ENCODE measurements at regions not wholly inside any gene's neighbourhood (a gene's known extent, or its start where the extent isn't known, plus 50 kb on each side); places are given as distances from the start of the nearest gene placed in this dataset.

DNA sequence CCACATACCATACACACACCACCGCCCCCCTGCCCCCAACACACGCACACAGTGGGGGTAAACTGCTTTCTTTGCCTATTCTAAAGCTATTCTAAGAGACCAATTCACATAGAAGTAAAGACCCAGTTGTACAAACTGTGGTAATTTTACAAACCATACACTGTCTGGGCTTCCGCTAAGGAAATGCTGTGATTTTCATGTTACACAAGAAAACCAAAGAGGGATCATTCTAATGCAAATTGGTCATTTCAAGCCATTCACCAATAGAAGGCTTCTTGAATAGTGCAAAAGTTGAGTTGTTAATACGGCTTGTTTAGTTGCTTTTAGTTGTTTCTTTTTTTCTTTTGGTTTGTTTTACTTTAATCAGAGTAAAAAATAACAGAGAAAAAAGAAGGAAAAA is 202.8 kb downstream of the EFNB2 start:
- Mint-ChIP-seq H3K4me3 (no peak overlapping the region), H3K27me3 (ENCODE audit: insufficient read depth) (peaks cover 14% of the 10 kb centered on the region), H3K9me3 (no peaks in the 10 kb centered on the region), H3K36me3 (ENCODE audit: low read depth) (no peaks in the 10 kb centered on the region), H3K27ac (no peak overlapping the region), H3K4me1 (peaks cover 14% of the 10 kb centered on the region)
- peaks cover 5% of the 10 kb centered on the region for H3K4me1 ChIP-seq (ENCODE audit: control insufficient read depth, insufficient read depth, low read length)
- 55 to 73% methylated on average over 2 to 4 of the region's 4 CpGs for WGBS, 2 experiments (ENCODE audit: insufficient coverage in 1 of 2, insufficient read length in 1 of 2)
- TF ChIP-seq, protein P1, sequence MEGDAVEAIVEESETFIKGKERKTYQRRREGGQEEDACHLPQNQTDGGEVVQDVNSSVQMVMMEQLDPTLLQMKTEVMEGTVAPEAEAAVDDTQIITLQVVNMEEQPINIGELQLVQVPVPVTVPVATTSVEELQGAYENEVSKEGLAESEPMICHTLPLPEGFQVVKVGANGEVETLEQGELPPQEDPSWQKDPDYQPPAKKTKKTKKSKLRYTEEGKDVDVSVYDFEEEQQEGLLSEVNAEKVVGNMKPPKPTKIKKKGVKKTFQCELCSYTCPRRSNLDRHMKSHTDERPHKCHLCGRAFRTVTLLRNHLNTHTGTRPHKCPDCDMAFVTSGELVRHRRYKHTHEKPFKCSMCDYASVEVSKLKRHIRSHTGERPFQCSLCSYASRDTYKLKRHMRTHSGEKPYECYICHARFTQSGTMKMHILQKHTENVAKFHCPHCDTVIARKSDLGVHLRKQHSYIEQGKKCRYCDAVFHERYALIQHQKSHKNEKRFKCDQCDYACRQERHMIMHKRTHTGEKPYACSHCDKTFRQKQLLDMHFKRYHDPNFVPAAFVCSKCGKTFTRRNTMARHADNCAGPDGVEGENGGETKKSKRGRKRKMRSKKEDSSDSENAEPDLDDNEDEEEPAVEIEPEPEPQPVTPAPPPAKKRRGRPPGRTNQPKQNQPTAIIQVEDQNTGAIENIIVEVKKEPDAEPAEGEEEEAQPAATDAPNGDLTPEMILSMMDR (conservative IDR thresholded peaks at IDR 0.05) = no peak
- no peak overlapping the region for H3K9ac ChIP-seq (ENCODE audit: extremely low read depth, low read length, poor library complexity, severe bottlenecking)
- H3K9me3 ChIP-seq (ENCODE audit: control insufficient read depth, low read length) = no peaks in the 10 kb centered on the region
- no peak overlapping the region for H3K4me3 ChIP-seq (ENCODE audit: low read length)
- H3K36me3 ChIP-seq (ENCODE audit: control insufficient read depth, insufficient read depth, low read length) = no peaks in the 10 kb centered on the region
- peaks cover 5% of the 10 kb centered on the region for H3K27me3 ChIP-seq (ENCODE audit: control insufficient read depth, insufficient read depth, low read length, poor library complexity, severe bottlenecking)
- no peak for DNase-seq
- no peak overlapping the region for H3K27ac ChIP-seq (ENCODE audit: low read depth, low read length)

DNA sequence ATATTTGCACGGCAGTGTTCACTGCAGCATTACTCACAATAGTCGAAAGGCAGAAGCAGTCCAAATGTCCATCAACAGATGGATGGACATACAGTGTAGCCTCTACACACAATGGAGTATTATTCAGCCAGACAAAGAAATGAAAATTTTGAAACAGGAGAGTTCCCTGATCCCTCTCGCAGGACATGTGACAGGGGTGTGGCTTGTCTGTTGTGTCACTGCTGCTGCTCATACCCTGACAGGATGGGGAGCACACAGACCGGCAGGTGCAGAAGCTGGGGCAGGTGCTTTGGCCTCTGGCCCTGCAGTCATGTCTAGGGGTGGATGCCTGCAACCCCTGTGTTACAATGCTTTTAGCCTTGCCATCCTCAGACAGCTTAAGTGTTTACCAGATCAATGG is 204.3 kb downstream of the EFNB2 start:
- H3K4me1 Mint-ChIP-seq = peaks cover 14% of the 10 kb centered on the region
- H3K4me3 Mint-ChIP-seq = no peak overlapping the region
- peaks cover 5% of the 10 kb centered on the region for H3K4me1 ChIP-seq (ENCODE audit: control insufficient read depth, insufficient read depth, low read length)
- no peak overlapping the region for H3K4me3 ChIP-seq (ENCODE audit: low read length)
- DNase-seq = no peak
- H3K9ac ChIP-seq (ENCODE audit: extremely low read depth, low read length, poor library complexity, severe bottlenecking) = no peak overlapping the region
- WGBS, 2 experiments (ENCODE audit: insufficient coverage in 1 of 2, insufficient read length in 1 of 2) = 68 to 92% methylated on average over 4 of the region's 4 CpGs
- no peaks in the 10 kb centered on the region for H3K36me3 Mint-ChIP-seq (ENCODE audit: low read depth)
- no peak overlapping the region for H3K27ac Mint-ChIP-seq
- H3K27me3 ChIP-seq (ENCODE audit: control insufficient read depth, insufficient read depth, low read length, poor library complexity, severe bottlenecking) = peaks cover 5% of the 10 kb centered on the region
- H3K9me3 Mint-ChIP-seq = no peaks in the 10 kb centered on the region
- peaks cover 14% of the 10 kb centered on the region for H3K27me3 Mint-ChIP-seq (ENCODE audit: insufficient read depth)
- TF ChIP-seq, protein P1 (conservative IDR thresholded peaks at IDR 0.05) = no peak
- no peak overlapping the region for H3K27ac ChIP-seq (ENCODE audit: low read depth, low read length)
- H3K9me3 ChIP-seq (ENCODE audit: control insufficient read depth, low read length) = peaks cover 2% of the 10 kb centered on the region
- H3K36me3 ChIP-seq (ENCODE audit: control insufficient read depth, insufficient read depth, low read length) = no peaks in the 10 kb centered on the region

DNA sequence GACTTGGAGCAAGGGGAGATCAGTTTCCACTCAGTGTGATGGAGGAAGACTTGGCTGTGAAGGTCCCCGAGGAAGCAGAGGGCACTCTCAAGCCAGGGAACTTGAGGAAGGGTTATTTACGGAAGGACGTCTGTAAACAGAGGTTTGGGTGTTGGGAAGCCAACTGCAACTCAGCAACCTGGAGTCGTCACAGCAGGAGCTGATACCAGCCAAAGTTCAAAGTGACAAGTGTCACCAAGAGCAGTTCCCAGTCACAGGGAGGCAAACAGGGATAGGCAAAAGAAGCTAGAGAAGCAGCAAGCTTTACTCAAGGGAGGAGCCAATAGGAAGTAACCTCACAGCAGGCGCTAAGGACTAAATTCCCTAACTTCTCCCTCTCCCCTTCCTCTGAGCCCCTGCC is 205.5 kb downstream of the EFNB2 start:
- H3K4me3 ChIP-seq (ENCODE audit: low read length) = no peak overlapping the region
- peaks cover 5% of the 10 kb centered on the region for H3K27me3 ChIP-seq (ENCODE audit: control insufficient read depth, insufficient read depth, low read length, poor library complexity, severe bottlenecking)
- DNase-seq = peak; percentile 84
- Mint-ChIP-seq H3K4me1 (peaks cover 14% of the 10 kb centered on the region), H3K27ac (peak overlapping the region; percentile 22), H3K9me3 (peaks cover 7% of the 10 kb centered on the region), H3K4me3 (peak overlapping the region; percentile 22), H3K36me3 (ENCODE audit: low read depth) (no peaks in the 10 kb centered on the region), H3K27me3 (ENCODE audit: insufficient read depth) (peaks cover 14% of the 10 kb centered on the region)
- H3K4me1 ChIP-seq (ENCODE audit: control insufficient read depth, insufficient read depth, low read length) = peaks cover 5% of the 10 kb centered on the region
- TF ChIP-seq, protein P1 (conservative IDR thresholded peaks at IDR 0.05) = no peak
- no peak overlapping the region for H3K27ac ChIP-seq (ENCODE audit: low read depth, low read length)
- WGBS, 2 experiments (ENCODE audit: insufficient coverage in 1 of 2, insufficient read length in 1 of 2) = 50 to 60% methylated on average over 5 of the region's 5 CpGs
- no peak overlapping the region for H3K9ac ChIP-seq (ENCODE audit: extremely low read depth, low read length, poor library complexity, severe bottlenecking)
- H3K36me3 ChIP-seq (ENCODE audit: control insufficient read depth, insufficient read depth, low read length) = no peaks in the 10 kb centered on the region
- peaks cover 11% of the 10 kb centered on the region for H3K9me3 ChIP-seq (ENCODE audit: control insufficient read depth, low read length)

Measured in endodermal cell (in vitro differentiated cells).